ENCODE measurements at regions not wholly inside any gene's neighbourhood (a gene's known extent, or its start where the extent isn't known, plus 50 kb on each side); places are given as distances from the start of the nearest gene placed in this dataset.
"Not testable (repeated sequence)": the region's sequence is repeated elsewhere in the genome, so short reads cannot be mapped to it uniquely, and the experiment has no call there.

GRCh38 chr22:12601870-12602779 is 2925.9 kb upstream of the OR11H1 start:
- Mint-ChIP-seq H3K27me3 (ENCODE audit: low read depth) (no peaks in the 10 kb centered on the region), H3K36me3 (peaks cover 6% of the 10 kb centered on the region), H3K27ac (no peak overlapping the region), H3K9me3 (peaks cover 78% of the 10 kb centered on the region), H3K4me3 (no peak overlapping the region), H3K4me1 (no peaks in the 10 kb centered on the region)
- no peak for DNase-seq (ENCODE audit: low spot score in 2 of 2, unreplicated experiment in 2 of 2)
- TF ChIP-seq, protein P1, sequence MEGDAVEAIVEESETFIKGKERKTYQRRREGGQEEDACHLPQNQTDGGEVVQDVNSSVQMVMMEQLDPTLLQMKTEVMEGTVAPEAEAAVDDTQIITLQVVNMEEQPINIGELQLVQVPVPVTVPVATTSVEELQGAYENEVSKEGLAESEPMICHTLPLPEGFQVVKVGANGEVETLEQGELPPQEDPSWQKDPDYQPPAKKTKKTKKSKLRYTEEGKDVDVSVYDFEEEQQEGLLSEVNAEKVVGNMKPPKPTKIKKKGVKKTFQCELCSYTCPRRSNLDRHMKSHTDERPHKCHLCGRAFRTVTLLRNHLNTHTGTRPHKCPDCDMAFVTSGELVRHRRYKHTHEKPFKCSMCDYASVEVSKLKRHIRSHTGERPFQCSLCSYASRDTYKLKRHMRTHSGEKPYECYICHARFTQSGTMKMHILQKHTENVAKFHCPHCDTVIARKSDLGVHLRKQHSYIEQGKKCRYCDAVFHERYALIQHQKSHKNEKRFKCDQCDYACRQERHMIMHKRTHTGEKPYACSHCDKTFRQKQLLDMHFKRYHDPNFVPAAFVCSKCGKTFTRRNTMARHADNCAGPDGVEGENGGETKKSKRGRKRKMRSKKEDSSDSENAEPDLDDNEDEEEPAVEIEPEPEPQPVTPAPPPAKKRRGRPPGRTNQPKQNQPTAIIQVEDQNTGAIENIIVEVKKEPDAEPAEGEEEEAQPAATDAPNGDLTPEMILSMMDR (IDR thresholded peaks at IDR 0.05; ENCODE audit: unreplicated experiment): no peak

- peaks cover 77% of the 10 kb centered on the region for H3K9me3 Mint-ChIP-seq
- not testable (repeated sequence) for H3K36me3 Mint-ChIP-seq
Measured at GRCh38 chr22:12603399-12603798, 2924.6 kb upstream of the OR11H1 start.

DNA sequence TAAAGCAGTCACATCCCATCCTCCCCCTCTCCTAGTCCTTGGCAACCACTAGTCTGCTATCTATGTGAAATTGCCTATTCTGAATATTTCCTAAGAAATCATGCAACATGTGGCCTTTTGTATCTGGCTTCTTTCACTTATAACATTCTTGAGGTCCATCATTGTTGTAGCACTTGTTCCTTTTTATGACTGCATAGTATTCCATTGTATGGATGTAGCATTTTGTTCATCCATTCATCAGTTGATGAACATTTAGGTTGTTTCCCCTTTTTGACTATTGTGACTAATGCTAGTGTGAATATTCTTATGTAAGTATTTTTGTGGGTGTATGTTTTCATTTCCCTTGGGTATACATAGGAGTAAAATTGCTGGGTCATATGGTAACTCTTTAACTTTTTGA is 2924.2 kb upstream of the OR11H1 start:
- H3K9me3 Mint-ChIP-seq: peaks cover 75% of the 10 kb centered on the region
- H3K36me3 Mint-ChIP-seq: not testable (repeated sequence)

More at GRCh38 chr22:12603399-12603798, 2924.6 kb upstream of the OR11H1 start:
- H3K4me1 Mint-ChIP-seq; H3K27me3 Mint-ChIP-seq (ENCODE audit: low read depth); H3K4me3 Mint-ChIP-seq; DNase-seq (ENCODE audit: low spot score in 2 of 2, unreplicated experiment in 2 of 2); H3K27ac Mint-ChIP-seq: not testable (repeated sequence)

GRCh38 chr22:12608454-12608853 is 2919.5 kb upstream of the OR11H1 start:
- H3K27ac Mint-ChIP-seq; H3K27me3 Mint-ChIP-seq (ENCODE audit: low read depth); H3K4me1 Mint-ChIP-seq; H3K4me3 Mint-ChIP-seq; H3K36me3 Mint-ChIP-seq; DNase-seq (ENCODE audit: low spot score in 2 of 2, unreplicated experiment in 2 of 2): not testable (repeated sequence)
- peaks cover 64% of the 10 kb centered on the region for H3K9me3 Mint-ChIP-seq

More for the DNA sequence above, 2924.2 kb upstream of the OR11H1 start:
- not testable (repeated sequence) for DNase-seq (ENCODE audit: low spot score in 2 of 2, unreplicated experiment in 2 of 2); H3K4me3 Mint-ChIP-seq; H3K27ac Mint-ChIP-seq; H3K4me1 Mint-ChIP-seq; H3K27me3 Mint-ChIP-seq (ENCODE audit: low read depth)

DNA sequence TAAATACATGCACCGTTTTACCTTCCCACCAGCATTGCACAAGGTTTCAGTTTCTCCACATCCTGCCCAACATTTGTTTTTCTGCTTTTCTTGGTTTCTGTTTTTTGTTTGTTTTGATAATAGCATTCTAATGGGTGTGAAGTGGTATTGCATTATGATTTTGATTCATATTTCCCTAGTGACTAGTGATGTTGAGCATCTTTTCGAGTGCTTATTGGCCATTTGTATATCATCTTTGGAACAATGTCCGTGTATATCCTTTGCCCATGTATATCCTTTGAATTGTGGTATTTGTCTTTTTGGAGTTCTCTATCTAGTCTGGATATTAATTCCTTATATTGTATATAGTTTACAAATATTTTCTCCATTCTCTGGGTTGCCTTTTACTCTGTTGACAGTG is 2914.8 kb upstream of the OR11H1 start:
- DNase-seq (ENCODE audit: low spot score in 2 of 2, unreplicated experiment in 2 of 2): no peak
- H3K27ac Mint-ChIP-seq: no peak overlapping the region
- no peaks in the 10 kb centered on the region for H3K36me3 Mint-ChIP-seq
- no peaks in the 10 kb centered on the region for H3K27me3 Mint-ChIP-seq (ENCODE audit: low read depth)
- peaks cover 65% of the 10 kb centered on the region for H3K9me3 Mint-ChIP-seq
- no peak overlapping the region for H3K4me3 Mint-ChIP-seq
- TF ChIP-seq, protein P1 (IDR thresholded peaks at IDR 0.05; ENCODE audit: unreplicated experiment): no peak
- no peaks in the 10 kb centered on the region for H3K4me1 Mint-ChIP-seq

GRCh38 chr22:12613907-12614306 is 2914.1 kb upstream of the OR11H1 start:
- not testable (repeated sequence) for H3K27ac Mint-ChIP-seq; H3K27me3 Mint-ChIP-seq (ENCODE audit: low read depth); DNase-seq (ENCODE audit: low spot score in 2 of 2, unreplicated experiment in 2 of 2); H3K4me1 Mint-ChIP-seq; H3K36me3 Mint-ChIP-seq; H3K4me3 Mint-ChIP-seq
- H3K9me3 Mint-ChIP-seq: peaks cover 65% of the 10 kb centered on the region

- H3K27me3 Mint-ChIP-seq (ENCODE audit: low read depth); H3K27ac Mint-ChIP-seq; H3K4me3 Mint-ChIP-seq; H3K36me3 Mint-ChIP-seq; H3K4me1 Mint-ChIP-seq; DNase-seq (ENCODE audit: low spot score in 2 of 2, unreplicated experiment in 2 of 2): not testable (repeated sequence)
- peaks cover 52% of the 10 kb centered on the region for H3K9me3 Mint-ChIP-seq
Measured at GRCh38 chr22:12626894-12627293, 2901.1 kb upstream of the OR11H1 start.

DNA sequence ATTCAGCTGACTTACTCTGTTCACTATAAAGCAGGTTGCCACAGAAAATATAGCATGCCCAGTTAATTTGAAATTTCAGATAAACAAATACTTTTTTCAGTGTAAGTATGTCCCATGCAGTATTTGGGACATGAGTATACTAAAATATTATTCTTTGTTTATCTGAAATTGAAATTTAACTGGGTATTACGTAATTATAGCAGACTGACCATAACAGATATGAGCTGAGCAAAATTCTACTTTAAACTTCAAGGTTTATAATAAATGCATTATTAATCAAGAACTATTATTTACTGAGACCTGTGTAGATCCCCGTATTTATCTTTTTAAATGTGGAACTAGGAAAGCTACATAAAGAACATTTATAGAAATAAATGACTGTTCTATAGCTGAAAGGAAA is 2898.2 kb upstream of the OR11H1 start:
- not testable (repeated sequence) for DNase-seq (ENCODE audit: low spot score in 2 of 2, unreplicated experiment in 2 of 2); H3K4me1 Mint-ChIP-seq; H3K4me3 Mint-ChIP-seq; H3K27me3 Mint-ChIP-seq (ENCODE audit: low read depth); H3K27ac Mint-ChIP-seq
- Mint-ChIP-seq H3K9me3 (peaks cover 53% of the 10 kb centered on the region), H3K36me3 (peaks cover 11% of the 10 kb centered on the region)

GRCh38 chr22:12630965-12631364 is 2897.0 kb upstream of the OR11H1 start:
- not testable (repeated sequence) for H3K27me3 Mint-ChIP-seq (ENCODE audit: low read depth); H3K27ac Mint-ChIP-seq; H3K4me1 Mint-ChIP-seq; H3K4me3 Mint-ChIP-seq; DNase-seq (ENCODE audit: low spot score in 2 of 2, unreplicated experiment in 2 of 2)
- Mint-ChIP-seq H3K9me3 (peaks cover 65% of the 10 kb centered on the region), H3K36me3 (peaks cover 13% of the 10 kb centered on the region)

GRCh38 chr22:12637566-12638166 is 2890.3 kb upstream of the OR11H1 start:
- not testable (repeated sequence) for H3K4me1 Mint-ChIP-seq; H3K4me3 Mint-ChIP-seq; DNase-seq (ENCODE audit: low spot score in 2 of 2, unreplicated experiment in 2 of 2); H3K27ac Mint-ChIP-seq; H3K36me3 Mint-ChIP-seq; H3K27me3 Mint-ChIP-seq (ENCODE audit: low read depth)
- H3K9me3 Mint-ChIP-seq: peaks cover 79% of the 10 kb centered on the region

DNA sequence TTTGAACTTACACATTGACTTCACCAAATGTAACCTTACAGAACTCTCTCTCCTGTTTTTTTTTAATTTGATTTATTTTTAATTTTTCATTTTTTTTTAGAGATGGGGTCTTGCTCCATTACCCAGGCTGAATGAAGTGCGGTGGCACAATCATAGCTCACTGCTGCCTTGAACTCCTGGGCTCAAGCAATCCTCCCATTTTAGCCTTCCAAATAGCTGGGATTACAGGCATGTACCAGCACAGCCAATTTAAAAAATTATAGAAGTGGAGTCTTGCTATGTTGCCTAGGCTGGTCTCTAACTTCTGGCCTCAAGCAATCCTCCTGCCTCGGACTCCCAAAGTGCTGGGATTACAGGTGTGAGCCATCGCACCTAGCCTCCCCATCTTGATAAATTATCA is 2889.7 kb upstream of the OR11H1 start:
- H3K4me3 Mint-ChIP-seq; H3K27ac Mint-ChIP-seq; H3K36me3 Mint-ChIP-seq; H3K4me1 Mint-ChIP-seq; H3K27me3 Mint-ChIP-seq (ENCODE audit: low read depth); DNase-seq (ENCODE audit: low spot score in 2 of 2, unreplicated experiment in 2 of 2): not testable (repeated sequence)
- peaks cover 72% of the 10 kb centered on the region for H3K9me3 Mint-ChIP-seq
